ENCODE measurements at regions not wholly inside any gene's neighbourhood (a gene's known extent, or its start where the extent isn't known, plus 50 kb on each side); places are given as distances from the start of the nearest gene placed in this dataset.

DNA sequence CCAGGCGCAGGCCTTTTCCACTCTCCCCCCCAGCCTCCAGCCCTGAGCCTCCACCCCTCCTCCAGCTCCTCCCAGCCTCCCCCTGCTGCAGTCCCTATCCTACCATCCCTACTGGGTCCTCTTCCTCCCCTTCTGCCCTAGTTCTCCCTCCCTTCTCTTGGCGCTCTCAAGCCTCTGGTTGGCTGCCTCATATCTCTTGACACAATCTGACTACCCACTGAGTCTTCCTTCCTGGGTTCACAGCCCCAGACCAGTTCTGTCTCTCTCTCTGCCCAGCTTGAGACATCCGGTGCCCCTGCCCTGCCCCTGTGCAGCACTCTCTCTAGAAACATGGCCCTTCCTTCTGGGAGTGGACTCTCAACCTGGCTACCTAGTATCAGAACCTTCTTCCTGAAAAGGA is 76.2 kb downstream of the TSPAN17 start:
- TF ChIP-seq ZBTB7A (IDR thresholded peaks at IDR 0.05; ENCODE audit: low read depth) (no peak), TAF1 (IDR thresholded peaks at IDR 0.05; ENCODE audit: low read depth) (no peak), YY1 (IDR thresholded peaks at IDR 0.05; ENCODE audit: low read depth) (no peak), RAD21 (IDR thresholded peaks at IDR 0.05; ENCODE audit: low read depth) (no peak), CREB1 (IDR thresholded peaks at IDR 0.05; ENCODE audit: low read depth) (no peak), CEBPB (IDR thresholded peaks at IDR 0.05) (no peak), REST (IDR thresholded peaks at IDR 0.05; ENCODE audit: low read depth) (no peak), TCF12 (IDR thresholded peaks at IDR 0.05; ENCODE audit: low read depth) (no peak), TEAD4 (IDR thresholded peaks at IDR 0.05) (no peak), EP300 (IDR thresholded peaks at IDR 0.05; ENCODE audit: borderline replicate concordance) (no peak), NFIC (IDR thresholded peaks at IDR 0.05) (no peak), MAX (IDR thresholded peaks at IDR 0.05) (no peak)
- TF ChIP-seq, protein P1, sequence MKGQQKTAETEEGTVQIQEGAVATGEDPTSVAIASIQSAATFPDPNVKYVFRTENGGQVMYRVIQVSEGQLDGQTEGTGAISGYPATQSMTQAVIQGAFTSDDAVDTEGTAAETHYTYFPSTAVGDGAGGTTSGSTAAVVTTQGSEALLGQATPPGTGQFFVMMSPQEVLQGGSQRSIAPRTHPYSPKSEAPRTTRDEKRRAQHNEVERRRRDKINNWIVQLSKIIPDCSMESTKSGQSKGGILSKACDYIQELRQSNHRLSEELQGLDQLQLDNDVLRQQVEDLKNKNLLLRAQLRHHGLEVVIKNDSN (IDR thresholded peaks at IDR 0.05) = no peak

DNA sequence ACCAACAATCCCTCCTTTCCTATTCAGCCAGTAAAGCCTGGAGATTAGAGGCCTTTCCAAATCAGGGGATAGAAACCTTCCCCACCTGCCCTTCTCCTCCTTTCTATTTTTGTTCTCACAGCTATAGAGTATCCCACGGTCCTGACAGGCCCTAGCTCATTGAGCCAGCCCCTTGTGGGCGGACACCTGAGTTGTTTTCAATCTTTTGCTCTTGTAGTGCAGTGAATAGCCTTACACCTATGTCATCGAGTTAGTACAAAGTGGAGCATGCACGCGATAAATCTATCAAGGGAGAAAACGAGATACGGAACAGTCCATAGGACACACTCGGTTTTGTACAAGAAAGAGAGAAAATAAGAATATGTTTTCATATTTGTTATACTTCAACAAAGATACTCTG is 77.2 kb downstream of the TSPAN17 start:
- no peak for TF ChIP-seq RAD21 (IDR thresholded peaks at IDR 0.05; ENCODE audit: low read depth)
- no peak for TF ChIP-seq NFIC (IDR thresholded peaks at IDR 0.05)
- TF ChIP-seq REST (IDR thresholded peaks at IDR 0.05; ENCODE audit: low read depth) = no peak
- TF ChIP-seq EP300 (IDR thresholded peaks at IDR 0.05; ENCODE audit: borderline replicate concordance) = no peak
- no peak for TF ChIP-seq TAF1 (IDR thresholded peaks at IDR 0.05; ENCODE audit: low read depth)
- TF ChIP-seq MAX (IDR thresholded peaks at IDR 0.05) = no peak
- TF ChIP-seq EGR1 (IDR thresholded peaks at IDR 0.05) = no peak
- TF ChIP-seq CEBPB (IDR thresholded peaks at IDR 0.05) = no peak
- TF ChIP-seq CREB1 (IDR thresholded peaks at IDR 0.05; ENCODE audit: low read depth) = no peak
- TF ChIP-seq, protein P1 (IDR thresholded peaks at IDR 0.05) = no peak
- no peak for TF ChIP-seq ZBTB7A (IDR thresholded peaks at IDR 0.05; ENCODE audit: low read depth)
- no peak for TF ChIP-seq YY1 (IDR thresholded peaks at IDR 0.05; ENCODE audit: low read depth)
- TF ChIP-seq TEAD4 (IDR thresholded peaks at IDR 0.05) = no peak
- no peak for TF ChIP-seq TCF12 (IDR thresholded peaks at IDR 0.05; ENCODE audit: low read depth)
- no peak for TF ChIP-seq FOXM1 (IDR thresholded peaks at IDR 0.05; ENCODE audit: borderline replicate concordance, low read depth)

- TF ChIP-seq MAX (IDR thresholded peaks at IDR 0.05) = no peak
- TF ChIP-seq TEAD4 (IDR thresholded peaks at IDR 0.05) = no peak
- no peak for TF ChIP-seq ZBTB7A (IDR thresholded peaks at IDR 0.05; ENCODE audit: low read depth)
- no peak for TF ChIP-seq FOXM1 (IDR thresholded peaks at IDR 0.05; ENCODE audit: borderline replicate concordance, low read depth)
- no peak for TF ChIP-seq CREB1 (IDR thresholded peaks at IDR 0.05; ENCODE audit: low read depth)
- no peak for TF ChIP-seq EGR1 (IDR thresholded peaks at IDR 0.05)
- TF ChIP-seq EP300 (IDR thresholded peaks at IDR 0.05; ENCODE audit: borderline replicate concordance) = no peak
- TF ChIP-seq, protein P1 (IDR thresholded peaks at IDR 0.05) = no peak
- TF ChIP-seq YY1 (IDR thresholded peaks at IDR 0.05; ENCODE audit: low read depth) = no peak
Measured at GRCh38 chr5:176725521-176726280, 78.4 kb downstream of the TSPAN17 start.

GRCh38 chr5:176726746-176727527 is 79.7 kb downstream of the TSPAN17 start:
- TF ChIP-seq CEBPB (IDR thresholded peaks at IDR 0.05) = no peak
- TF ChIP-seq REST (IDR thresholded peaks at IDR 0.05; ENCODE audit: low read depth) = no peak
- no peak for TF ChIP-seq EP300 (IDR thresholded peaks at IDR 0.05; ENCODE audit: borderline replicate concordance)
- no peak for TF ChIP-seq NFIC (IDR thresholded peaks at IDR 0.05)

Measured in Ishikawa (cell line).